NOMO-1 treated with DMSO at 0.1 percent for 48 hours (cell line): ENCODE measurements at regions not wholly inside any gene's neighbourhood (a gene's known extent, or its start where the extent isn't known, plus 50 kb on each side); places are given as distances from the start of the nearest gene placed in this dataset.

Experiments used
- DNase-seq: peaks from one replicate; lab custom pipeline; 2025; ENCODE audit not compliant: unreplicated experiment; lab: John Stamatoyannopoulos, UW

GRCh38 chr1:221897321-221897721 is 155.4 kb upstream of the DUSP10 start:
- no peak for DNase-seq

- no peak for DNase-seq
These were observed 150.5 kb upstream of the DUSP10 start for GRCh38 chr1:221892301-221892830.

GRCh38 chr1:221891708-221892107 is 149.8 kb upstream of the DUSP10 start:
- no peak for DNase-seq

GRCh38 chr1:221888801-221889200 is 146.9 kb upstream of the DUSP10 start:
- no peak for DNase-seq

- no peak for DNase-seq
These were observed 146.3 kb upstream of the DUSP10 start for GRCh38 chr1:221888218-221888617.

- no peak for DNase-seq
These were observed 145.9 kb upstream of the DUSP10 start for GRCh38 chr1:221887758-221888157.

- DNase-seq, result no peak
These were observed 145.5 kb upstream of the DUSP10 start for GRCh38 chr1:221887415-221887746.

GRCh38 chr1:221886743-221887414 is 145.0 kb upstream of the DUSP10 start:
- DNase-seq, result no peak

GRCh38 chr1:221886311-221886710 is 144.4 kb upstream of the DUSP10 start:
- DNase-seq, result no peak

GRCh38 chr1:221884821-221885220 is 142.9 kb upstream of the DUSP10 start:
- DNase-seq, result no peak

GRCh38 chr1:221881805-221882581 is 140.1 kb upstream of the DUSP10 start:
- DNase-seq, result no peak

GRCh38 chr1:221880182-221880581 is 138.3 kb upstream of the DUSP10 start:
- no peak for DNase-seq

- peak; percentile 58 for DNase-seq
These were observed 136.2 kb upstream of the DUSP10 start for GRCh38 chr1:221878134-221878533.

- DNase-seq, result no peak
These were observed 135.4 kb upstream of the DUSP10 start for GRCh38 chr1:221877311-221877710.

- DNase-seq, result no peak
These were observed 133.1 kb upstream of the DUSP10 start for GRCh38 chr1:221875004-221875330.

- no peak for DNase-seq
These were observed 132.6 kb upstream of the DUSP10 start for GRCh38 chr1:221874285-221875003.

GRCh38 chr1:221873673-221874072 is 131.8 kb upstream of the DUSP10 start:
- peak; percentile 81 for DNase-seq

- DNase-seq, result no peak
These were observed 129.2 kb upstream of the DUSP10 start for GRCh38 chr1:221871056-221871455.

GRCh38 chr1:221869779-221870178 is 127.9 kb upstream of the DUSP10 start:
- no peak for DNase-seq

- no peak for DNase-seq
These were observed 126.9 kb upstream of the DUSP10 start for GRCh38 chr1:221868593-221869303.

GRCh38 chr1:221867003-221867402 is 125.1 kb upstream of the DUSP10 start:
- no peak for DNase-seq
